GM13977 (cell line): ENCODE measurements at regions not wholly inside any gene's neighbourhood (a gene's known extent, or its start where the extent isn't known, plus 50 kb on each side); places are given as distances from the start of the nearest gene placed in this dataset.

Source experiments
- DNase-seq: peaks from one replicate; pipeline ENCODE4 v3.0.0; 2012; ENCODE audit warnings: low spot score
- in situ Hi-C: fragments of 300-500 bp; cut with MboI; formaldehyde crosslinking; loops from one replicate; pipeline ENCODE4 v1.12.0; 2022; ENCODE audit warnings: low sequenced_read_pairs, low pct_unique_long_range_greater_than_20kb, mixed read lengths, inconsistent platforms; ENCODE audit not compliant: unreplicated experiment
- TF ChIP-seq, protein P1 (sequence below): IDR thresholded peaks from 2 replicates; pipeline ENCODE4 v1.5.1; 2012; ENCODE audit warnings: mild to moderate bottlenecking, control low read depth; ENCODE audit not compliant: insufficient read depth; ENCODE audit errors: extremely low read depth, missing control alignments

DNA sequence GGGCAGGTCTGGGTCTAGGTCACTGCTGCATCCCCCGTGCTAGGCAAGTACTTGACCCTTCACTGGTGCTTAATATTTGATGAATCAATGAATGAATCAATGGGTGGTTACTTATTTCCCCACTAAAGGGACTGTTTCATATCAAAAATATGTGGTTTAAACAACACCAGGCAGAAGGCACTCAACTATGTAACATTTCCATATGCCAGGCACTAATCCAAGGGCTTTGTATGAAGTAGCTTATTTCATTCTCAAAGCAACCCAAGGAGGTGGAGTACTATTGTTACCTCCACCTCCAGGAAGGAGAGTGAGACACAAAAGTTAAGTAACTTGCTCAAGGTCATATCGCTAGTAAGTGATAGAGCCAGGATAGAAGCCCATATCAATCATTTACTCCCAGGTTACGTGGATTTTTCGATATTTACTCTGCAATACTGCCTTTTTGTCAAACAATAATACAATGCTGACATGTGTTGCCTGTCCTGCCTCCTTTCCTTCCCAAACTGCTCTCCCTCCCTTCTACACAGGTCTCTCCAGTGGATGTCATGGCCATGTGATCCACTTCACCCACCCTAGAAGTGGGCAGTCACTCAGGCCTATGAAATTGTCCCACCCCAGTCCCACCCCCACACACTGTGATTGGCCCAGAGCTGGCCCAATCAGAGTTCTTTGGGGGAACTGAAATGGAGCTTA lies 142.8 kb downstream of the ETS2 start:
- no peak for DNase-seq
- TF ChIP-seq, protein P1, sequence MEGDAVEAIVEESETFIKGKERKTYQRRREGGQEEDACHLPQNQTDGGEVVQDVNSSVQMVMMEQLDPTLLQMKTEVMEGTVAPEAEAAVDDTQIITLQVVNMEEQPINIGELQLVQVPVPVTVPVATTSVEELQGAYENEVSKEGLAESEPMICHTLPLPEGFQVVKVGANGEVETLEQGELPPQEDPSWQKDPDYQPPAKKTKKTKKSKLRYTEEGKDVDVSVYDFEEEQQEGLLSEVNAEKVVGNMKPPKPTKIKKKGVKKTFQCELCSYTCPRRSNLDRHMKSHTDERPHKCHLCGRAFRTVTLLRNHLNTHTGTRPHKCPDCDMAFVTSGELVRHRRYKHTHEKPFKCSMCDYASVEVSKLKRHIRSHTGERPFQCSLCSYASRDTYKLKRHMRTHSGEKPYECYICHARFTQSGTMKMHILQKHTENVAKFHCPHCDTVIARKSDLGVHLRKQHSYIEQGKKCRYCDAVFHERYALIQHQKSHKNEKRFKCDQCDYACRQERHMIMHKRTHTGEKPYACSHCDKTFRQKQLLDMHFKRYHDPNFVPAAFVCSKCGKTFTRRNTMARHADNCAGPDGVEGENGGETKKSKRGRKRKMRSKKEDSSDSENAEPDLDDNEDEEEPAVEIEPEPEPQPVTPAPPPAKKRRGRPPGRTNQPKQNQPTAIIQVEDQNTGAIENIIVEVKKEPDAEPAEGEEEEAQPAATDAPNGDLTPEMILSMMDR: no peak
- in situ Hi-C loops: no loop called here

DNA sequence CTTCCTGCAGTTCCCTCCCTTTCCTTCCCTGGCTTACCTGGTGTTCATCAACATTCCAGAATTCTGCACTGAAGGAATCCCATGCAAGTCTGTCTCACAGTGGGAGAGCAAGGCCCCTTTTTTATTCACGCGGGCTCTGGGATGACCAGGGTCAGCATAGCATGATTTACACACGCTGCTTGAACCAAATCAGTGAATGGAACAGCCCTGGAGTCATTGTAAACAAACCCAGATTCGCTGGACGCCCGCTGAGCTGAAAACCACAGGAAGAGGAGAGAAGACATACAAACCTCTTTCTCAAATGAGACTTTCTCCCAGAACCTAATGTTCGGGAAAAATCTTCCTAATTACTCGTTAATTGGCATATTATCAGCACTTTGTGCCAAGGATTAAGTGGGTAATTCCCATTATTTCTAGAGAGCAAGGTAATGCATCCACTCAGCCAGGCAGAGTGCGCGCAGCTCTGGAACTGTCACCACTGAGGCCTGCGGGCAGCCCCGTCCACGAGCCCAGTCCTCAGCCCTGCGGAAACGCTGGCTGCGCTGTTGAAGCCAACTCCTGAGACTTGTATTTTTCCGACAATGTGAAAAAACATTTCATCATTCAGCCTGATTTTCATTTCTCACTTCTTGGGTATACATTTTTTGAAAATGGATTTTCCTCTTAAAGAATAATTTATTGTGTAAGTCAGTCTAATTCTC lies 140.0 kb downstream of the ETS2 start:
- TF ChIP-seq, protein P1: no peak
- in situ Hi-C loops: no loop called here
- DNase-seq: no peak

DNA sequence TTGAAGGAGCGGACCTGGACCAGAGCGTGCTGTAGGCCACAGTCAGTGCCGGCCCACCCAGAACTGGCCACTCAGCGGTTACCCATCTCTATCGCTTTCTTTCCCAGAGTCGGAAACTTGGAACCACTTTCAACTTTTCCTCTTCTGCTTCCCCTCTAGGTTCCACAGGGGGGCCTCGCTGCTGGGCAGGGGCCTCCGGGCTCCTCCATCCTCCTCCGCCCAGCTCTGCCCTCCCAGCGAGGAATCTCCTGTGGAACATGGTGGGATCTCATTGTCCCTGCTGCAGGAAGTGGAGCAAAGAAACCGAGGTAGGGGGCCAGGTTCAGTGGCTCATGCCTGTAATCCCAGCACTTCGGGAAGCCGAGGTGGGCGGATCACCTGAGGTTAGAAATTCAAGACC lies 139.2 kb downstream of the ETS2 start:
- DNase-seq: no peak
- TF ChIP-seq, protein P1: no peak
- in situ Hi-C loops: no loop called here

DNA sequence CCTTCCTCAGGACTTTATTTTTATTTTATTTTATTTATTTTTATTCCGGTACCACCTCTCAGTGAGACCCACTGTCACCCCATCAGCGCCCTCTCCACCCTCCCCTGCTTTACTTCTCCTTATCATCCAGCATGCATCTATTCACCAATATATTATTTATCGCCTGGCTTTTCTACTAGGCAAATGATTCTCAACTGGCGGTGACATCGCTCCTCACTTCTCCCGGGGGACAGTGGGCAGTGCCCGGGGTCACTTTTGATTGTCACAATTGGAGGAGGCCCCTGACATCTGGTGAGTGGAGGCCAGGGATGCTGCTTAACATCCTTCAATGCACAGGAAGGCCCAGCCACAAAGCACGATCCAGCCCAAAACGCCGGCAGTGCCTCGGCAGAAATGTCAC lies 138.7 kb downstream of the ETS2 start:
- TF ChIP-seq, protein P1: no peak
- in situ Hi-C loops: no loop called here
- DNase-seq: no peak

DNA sequence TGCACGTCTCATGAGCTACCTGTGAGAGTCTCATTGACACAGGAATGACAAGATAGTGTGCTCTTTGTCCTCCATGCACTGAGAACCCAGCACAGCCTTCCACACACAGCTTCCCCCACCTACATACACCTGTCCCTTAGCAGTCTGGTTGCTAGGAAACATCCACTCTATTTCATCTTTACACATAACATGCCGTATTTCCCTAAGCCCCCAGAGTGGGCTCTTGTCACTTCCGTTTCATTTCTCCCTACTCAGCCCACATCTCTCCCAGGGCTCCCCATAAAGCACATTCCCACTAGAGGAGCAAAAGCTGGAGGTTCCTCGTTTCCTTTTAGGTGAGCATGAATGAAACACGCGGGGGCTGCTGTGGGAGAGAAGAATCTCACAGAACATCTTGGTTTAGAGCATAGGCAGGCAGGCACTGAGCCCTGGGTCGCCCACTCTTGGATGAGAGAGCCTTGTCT lies 137.1 kb downstream of the ETS2 start:
- in situ Hi-C loops: no loop called here
- DNase-seq: no peak
- TF ChIP-seq, protein P1: no peak

DNA sequence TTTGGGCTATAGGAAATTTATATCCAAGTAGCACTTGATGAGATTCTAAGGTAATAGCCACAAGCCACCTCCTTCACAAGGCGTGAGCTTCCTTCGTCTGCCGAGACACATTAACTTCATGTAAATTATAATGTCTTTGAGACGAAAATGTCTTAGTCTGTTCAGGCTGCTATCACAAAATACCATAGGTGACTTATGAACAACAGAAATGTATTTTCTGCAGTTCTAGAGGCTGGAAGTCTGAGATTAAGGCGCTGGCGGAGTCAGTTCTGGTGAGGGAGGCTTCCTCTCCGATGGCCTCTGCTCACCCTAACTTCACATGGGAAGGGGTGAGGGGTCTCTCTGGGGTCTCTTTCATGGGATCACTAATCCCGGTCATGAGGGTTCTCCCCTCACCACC lies 133.0 kb downstream of the ETS2 start:
- TF ChIP-seq, protein P1: no peak
- in situ Hi-C loops: no loop called here
- no peak for DNase-seq
